Prostate gland (tissue), 2 donors: ENCODE measurements at regions not wholly inside any gene's neighbourhood (a gene's known extent, or its start where the extent isn't known, plus 50 kb on each side); places are given as distances from the start of the nearest gene placed in this dataset.

ENCODE experiments used
- CTCF ChIP-seq, 4 experiments: fragments of 200-600 bp in 2 of 4; fragments of 450-650 bp in 2 of 4; sonication (generic) in 2 of 4; IDR thresholded peaks; 1 replicate in 3 of 4; 2 replicates in 1 of 4; pipeline ENCODE4 v1.5.1; 2016 to 2019; ENCODE audit warnings: antibody characterized with exemption in 4 of 4, mild to moderate bottlenecking in 2 of 4, moderate library complexity in 2 of 4
- POLR2A ChIP-seq: fragments of 450-650 bp; IDR thresholded peaks from one replicate; pipeline ENCODE4 v1.6.1; 2016; ENCODE audit warnings: antibody characterized with exemption, mild to moderate bottlenecking

- TF ChIP-seq CTCF (IDR thresholded peaks at IDR 0.05) (no peak), POLR2A (no peak)
These were observed 1048.4 kb downstream of the NCAM2 start for GRCh38 chr21:22046576-22046975.
